CD4-positive, alpha-beta T cell treated with Interleukin-6 at 100 ng/mL for 8 hours (primary cell): ENCODE measurements at regions not wholly inside any gene's neighbourhood (a gene's known extent, or its start where the extent isn't known, plus 50 kb on each side); places are given as distances from the start of the nearest gene placed in this dataset.
"Not testable (repeated sequence)": the region's sequence is repeated elsewhere in the genome, so short reads cannot be mapped to it uniquely, and the experiment has no call there.

Experiments
- DNase-seq: peaks from one replicate; pipeline ENCODE4 v3.0.0-alpha.2; 2020; ENCODE audit warnings: mixed read lengths, low spot score

- no peak for DNase-seq
Measured at GRCh38 chr12:125786143-125786542, 720.9 kb downstream of the AACS start.

GRCh38 chr12:125794401-125794800 lies 729.2 kb downstream of the AACS start:
- DNase-seq: no peak

- no peak for DNase-seq
Measured at GRCh38 chr12:125797421-125798175, 732.4 kb downstream of the AACS start.

GRCh38 chr12:125804660-125805059 lies 739.4 kb downstream of the AACS start:
- DNase-seq: no peak

- DNase-seq: no peak
Measured at GRCh38 chr12:125824276-125824675, 759.0 kb downstream of the AACS start.

GRCh38 chr12:125835852-125836251 lies 770.6 kb downstream of the AACS start:
- no peak for DNase-seq

GRCh38 chr12:125836647-125837046 lies 771.4 kb downstream of the AACS start:
- no peak for DNase-seq

GRCh38 chr12:125841332-125841731 lies 776.1 kb downstream of the AACS start:
- DNase-seq: no peak

GRCh38 chr12:125852116-125852515 lies 786.9 kb downstream of the AACS start:
- no peak for DNase-seq

GRCh38 chr12:125852679-125853078 lies 787.4 kb downstream of the AACS start:
- DNase-seq: no peak

- DNase-seq: no peak
Measured at GRCh38 chr12:125853670-125854069, 788.4 kb downstream of the AACS start.

- no peak for DNase-seq
Measured at GRCh38 chr12:125856366-125856765, 791.1 kb downstream of the AACS start.

- no peak for DNase-seq
Measured at GRCh38 chr12:125856896-125857295, 791.7 kb downstream of the AACS start.

- no peak for DNase-seq
Measured at GRCh38 chr12:125860672-125861288, 795.5 kb downstream of the AACS start.

GRCh38 chr12:125861299-125862281 lies 796.4 kb downstream of the AACS start:
- no peak for DNase-seq

GRCh38 chr12:125865236-125865635 lies 800.0 kb downstream of the AACS start:
- not testable (repeated sequence) for DNase-seq

GRCh38 chr12:125871811-125872594 lies 806.8 kb downstream of the AACS start:
- no peak for DNase-seq

GRCh38 chr12:125873016-125873415 lies 807.8 kb downstream of the AACS start:
- DNase-seq: no peak

- DNase-seq: no peak
Measured at GRCh38 chr12:125878483-125878882, 813.2 kb downstream of the AACS start.

GRCh38 chr12:125882141-125882540 lies 816.9 kb downstream of the AACS start:
- DNase-seq: no peak

GRCh38 chr12:125888921-125889320 lies 823.7 kb downstream of the AACS start:
- no peak for DNase-seq

GRCh38 chr12:125889742-125890141 lies 824.5 kb downstream of the AACS start:
- DNase-seq: no peak
